ENCODE measurements at regions not wholly inside any gene's neighbourhood (a gene's known extent, or its start where the extent isn't known, plus 50 kb on each side); places are given as distances from the start of the nearest gene placed in this dataset.

DNA sequence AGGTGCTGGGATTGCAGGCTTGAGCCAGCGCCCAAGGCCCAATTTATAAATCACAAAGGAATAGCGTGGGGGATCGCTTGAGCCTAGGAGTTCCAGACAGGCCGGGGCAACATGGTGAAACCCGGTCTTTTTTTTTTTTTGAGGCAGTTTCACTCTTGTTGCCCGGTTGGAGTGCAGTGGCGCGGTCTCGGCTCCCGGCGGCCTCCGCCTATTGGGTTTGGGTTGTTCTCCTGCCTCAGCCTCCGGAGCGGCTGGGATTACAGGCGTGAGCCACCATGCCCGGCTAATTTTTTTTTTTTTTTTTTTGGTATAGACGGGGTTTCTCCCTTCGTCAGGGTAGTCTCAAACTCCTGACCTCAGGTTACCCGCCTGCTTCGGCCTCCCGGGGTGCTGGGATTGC, 65.0 kb downstream of the GOLGA6L7 start:
- no peak for TF ChIP-seq POLR2AphosphoS5 (IDR thresholded peaks at IDR 0.05; ENCODE audit: low read depth)
- TF ChIP-seq, protein P1, sequence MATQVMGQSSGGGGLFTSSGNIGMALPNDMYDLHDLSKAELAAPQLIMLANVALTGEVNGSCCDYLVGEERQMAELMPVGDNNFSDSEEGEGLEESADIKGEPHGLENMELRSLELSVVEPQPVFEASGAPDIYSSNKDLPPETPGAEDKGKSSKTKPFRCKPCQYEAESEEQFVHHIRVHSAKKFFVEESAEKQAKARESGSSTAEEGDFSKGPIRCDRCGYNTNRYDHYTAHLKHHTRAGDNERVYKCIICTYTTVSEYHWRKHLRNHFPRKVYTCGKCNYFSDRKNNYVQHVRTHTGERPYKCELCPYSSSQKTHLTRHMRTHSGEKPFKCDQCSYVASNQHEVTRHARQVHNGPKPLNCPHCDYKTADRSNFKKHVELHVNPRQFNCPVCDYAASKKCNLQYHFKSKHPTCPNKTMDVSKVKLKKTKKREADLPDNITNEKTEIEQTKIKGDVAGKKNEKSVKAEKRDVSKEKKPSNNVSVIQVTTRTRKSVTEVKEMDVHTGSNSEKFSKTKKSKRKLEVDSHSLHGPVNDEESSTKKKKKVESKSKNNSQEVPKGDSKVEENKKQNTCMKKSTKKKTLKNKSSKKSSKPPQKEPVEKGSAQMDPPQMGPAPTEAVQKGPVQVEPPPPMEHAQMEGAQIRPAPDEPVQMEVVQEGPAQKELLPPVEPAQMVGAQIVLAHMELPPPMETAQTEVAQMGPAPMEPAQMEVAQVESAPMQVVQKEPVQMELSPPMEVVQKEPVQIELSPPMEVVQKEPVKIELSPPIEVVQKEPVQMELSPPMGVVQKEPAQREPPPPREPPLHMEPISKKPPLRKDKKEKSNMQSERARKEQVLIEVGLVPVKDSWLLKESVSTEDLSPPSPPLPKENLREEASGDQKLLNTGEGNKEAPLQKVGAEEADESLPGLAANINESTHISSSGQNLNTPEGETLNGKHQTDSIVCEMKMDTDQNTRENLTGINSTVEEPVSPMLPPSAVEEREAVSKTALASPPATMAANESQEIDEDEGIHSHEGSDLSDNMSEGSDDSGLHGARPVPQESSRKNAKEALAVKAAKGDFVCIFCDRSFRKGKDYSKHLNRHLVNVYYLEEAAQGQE (IDR thresholded peaks at IDR 0.05; ENCODE audit: insufficient replicate concordance, low read depth): no peak
- TF ChIP-seq, protein P2, sequence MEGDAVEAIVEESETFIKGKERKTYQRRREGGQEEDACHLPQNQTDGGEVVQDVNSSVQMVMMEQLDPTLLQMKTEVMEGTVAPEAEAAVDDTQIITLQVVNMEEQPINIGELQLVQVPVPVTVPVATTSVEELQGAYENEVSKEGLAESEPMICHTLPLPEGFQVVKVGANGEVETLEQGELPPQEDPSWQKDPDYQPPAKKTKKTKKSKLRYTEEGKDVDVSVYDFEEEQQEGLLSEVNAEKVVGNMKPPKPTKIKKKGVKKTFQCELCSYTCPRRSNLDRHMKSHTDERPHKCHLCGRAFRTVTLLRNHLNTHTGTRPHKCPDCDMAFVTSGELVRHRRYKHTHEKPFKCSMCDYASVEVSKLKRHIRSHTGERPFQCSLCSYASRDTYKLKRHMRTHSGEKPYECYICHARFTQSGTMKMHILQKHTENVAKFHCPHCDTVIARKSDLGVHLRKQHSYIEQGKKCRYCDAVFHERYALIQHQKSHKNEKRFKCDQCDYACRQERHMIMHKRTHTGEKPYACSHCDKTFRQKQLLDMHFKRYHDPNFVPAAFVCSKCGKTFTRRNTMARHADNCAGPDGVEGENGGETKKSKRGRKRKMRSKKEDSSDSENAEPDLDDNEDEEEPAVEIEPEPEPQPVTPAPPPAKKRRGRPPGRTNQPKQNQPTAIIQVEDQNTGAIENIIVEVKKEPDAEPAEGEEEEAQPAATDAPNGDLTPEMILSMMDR (IDR thresholded peaks at IDR 0.05; ENCODE audit: insufficient read depth, low read length): no peak
- TF ChIP-seq GABPA (IDR thresholded peaks at IDR 0.05; ENCODE audit: low read depth): no peak
- TF ChIP-seq SPI1 (IDR thresholded peaks at IDR 0.05; ENCODE audit: borderline replicate concordance, low read depth): no peak

Measured in HL-60 (cell line).